GM12878 (cell line): ENCODE measurements at regions not wholly inside any gene's neighbourhood (a gene's known extent, or its start where the extent isn't known, plus 50 kb on each side); places are given as distances from the start of the nearest gene placed in this dataset.

Source experiments
- ATAC-seq: fragments of 200-7000 bp; cut with Tn5 transposase; 3 replicates; pipeline ENCODE4 v1.9.1; 2020; ENCODE audit warnings: mild to moderate bottlenecking, moderate library complexity
- BruUV-seq: library from RNA; stranded (reverse); fragments of 400-500 nt; replicated peaks from 2 replicates; lab custom pipeline; 2021; lab: Mats Ljungman, UMichigan
- CTCF ChIA-PET: fragments of 300-600 bp; sonication (Branson Sonifier 250); formaldehyde crosslinking; extraction: SDS; loops from one replicate; lab custom pipeline; 2021; ENCODE audit warnings: inconsistent platforms; lab: Yijun Ruan, JAX
- POLR2A ChIA-PET: fragments of 350-600 bp; formaldehyde crosslinking; extraction: SDS; loops from one replicate; lab custom pipeline; 2021; ENCODE audit warnings: inconsistent platforms; lab: Charles Lee
- RAD21 ChIA-PET: fragments of 300-600 bp; sonication (Branson Sonifier 250); formaldehyde crosslinking; loops from one replicate; lab custom pipeline; 2023; ENCODE audit warnings: antibody characterized with exemption; ENCODE audit not compliant: unreplicated experiment; lab: Charles Lee
- SMC1A ChIA-PET: fragments of 300-600 bp; sonication (Branson Sonifier 250); formaldehyde crosslinking; loops from one replicate; lab custom pipeline; 2023; ENCODE audit not compliant: unreplicated experiment, uncharacterized antibody; lab: Charles Lee
- DNase-seq: peaks from one replicate; pipeline ENCODE4 v3.0.0-alpha.2; 2011; ENCODE audit warnings: low read depth, low spot score
- FAIRE-seq: peaks from 3 replicates; lab custom pipeline; 2011; peaks lifted over from hg19 to GRCh38; lab: Jason Lieb, UNC
- H2AFZ ChIP-seq: 2 replicates; pipeline ENCODE4 v1.6.0; 2011; ENCODE audit warnings: low read depth, low read length, control low read depth; ENCODE audit not compliant: control insufficient read depth
- H3K27ac ChIP-seq: 2 replicates; pipeline ENCODE4 v1.5.1; 2011; ENCODE audit warnings: control low read depth; ENCODE audit not compliant: control insufficient read depth, insufficient read depth
- H3K27me3 ChIP-seq, 2 experiments: replicated peaks in 1 of 2; 2 replicates each; pipeline versions ENCODE4 v1.6.0 to v1.6.1; 2011; ENCODE audit warnings: low read length in 1 of 2; ENCODE audit not compliant: control insufficient read depth in 2 of 2, insufficient read depth in 2 of 2
- H3K36me3 ChIP-seq, 2 experiments: 2 replicates each; pipeline ENCODE4 v1.5.1; 2011; ENCODE audit warnings: low read length in 1 of 2; ENCODE audit not compliant: control insufficient read depth in 2 of 2, insufficient read depth in 2 of 2
- H3K4me1 ChIP-seq: 2 replicates; pipeline ENCODE4 v1.6.1; 2011; ENCODE audit warnings: mild to moderate bottlenecking, low read length, moderate library complexity, mixed read lengths; ENCODE audit not compliant: control insufficient read depth, insufficient read depth
- H3K4me2 ChIP-seq: 2 replicates; pipeline ENCODE4 v1.6.0; 2011; ENCODE audit warnings: control low read depth; ENCODE audit not compliant: control insufficient read depth, insufficient read depth
- H3K4me3 ChIP-seq: fragments of 200-600 bp; sonication (generic); 2 replicates; pipeline ENCODE4 v1.5.1; 2016
- H3K79me2 ChIP-seq: 2 replicates; pipeline ENCODE4 v1.6.0; 2011; ENCODE audit warnings: low read length; ENCODE audit not compliant: control insufficient read depth, insufficient read depth
- H3K9ac ChIP-seq: 2 replicates; pipeline ENCODE4 v1.8.0; 2011; ENCODE audit warnings: low read length, control low read depth, mixed read lengths; ENCODE audit not compliant: control insufficient read depth, insufficient read depth
- H3K9me3 ChIP-seq: replicated peaks from 3 replicates; pipeline ENCODE4 v1.5.1; 2011; ENCODE audit warnings: mild to moderate bottlenecking, low read length; ENCODE audit not compliant: control insufficient read depth, insufficient read depth
- H4K20me1 ChIP-seq: 2 replicates; pipeline ENCODE4 v1.6.0; 2011; ENCODE audit not compliant: control insufficient read depth, insufficient read depth
- ATF3 ChIP-seq: IDR thresholded peaks from 2 replicates; pipeline ENCODE4 v1.6.1; 2011; ENCODE audit warnings: low read depth, mild to moderate bottlenecking, low read length, moderate library complexity, borderline replicate concordance; ENCODE audit errors: extremely low read depth
- IKZF2 ChIP-seq, 2 experiments: fragments of 450-650 bp; IDR thresholded peaks; 2 replicates each; pipeline ENCODE4 v1.6.1; 2017; ENCODE audit warnings: mild to moderate bottlenecking in 2 of 2, moderate library complexity in 2 of 2
- KDM1A ChIP-seq: fragments of 200-600 bp; sonication (generic); IDR thresholded peaks from 2 replicates; pipeline ENCODE4 v1.6.1; 2016; ENCODE audit warnings: borderline replicate concordance
- MXI1 ChIP-seq: fragments of 150-350 bp; IDR thresholded peaks from 2 replicates; pipeline ENCODE4 v1.6.1; 2011; ENCODE audit warnings: low read depth, mild to moderate bottlenecking, inconsistent platforms, low read length, improper control_type of control experiment
- NKRF ChIP-seq: fragments of 450-650 bp; conservative IDR thresholded peaks from 2 replicates; pipeline ENCODE4 v1.6.1; 2017; ENCODE audit warnings: mild to moderate bottlenecking, moderate library complexity
- POLR2AphosphoS2 ChIP-seq: IDR thresholded peaks from 2 replicates; pipeline ENCODE4 v1.6.1; 2011; ENCODE audit warnings: low read depth, mild to moderate bottlenecking, low read length, improper control_type of control experiment, moderate library complexity
- RCOR1 ChIP-seq: conservative IDR thresholded peaks from 2 replicates; pipeline ENCODE4 v1.6.1; 2012; ENCODE audit warnings: low read depth, low read length, improper control_type of control experiment
- RELA ChIP-seq: fragments of 450-650 bp; IDR thresholded peaks from 2 replicates; pipeline ENCODE4 v1.8.0; 2014; ENCODE audit warnings: borderline replicate concordance; ENCODE audit not compliant: partially characterized antibody
- TCF7 ChIP-seq: IDR thresholded peaks from 2 replicates; pipeline ENCODE4 v1.6.1; 2014; ENCODE audit warnings: antibody characterized with exemption, borderline replicate concordance
- USF2 ChIP-seq: IDR thresholded peaks from 2 replicates; pipeline ENCODE4 v1.6.1; 2011; ENCODE audit warnings: low read depth, low read length, improper control_type of control experiment, borderline replicate concordance
- ZBTB40 ChIP-seq: fragments of 450-650 bp; IDR thresholded peaks from 2 replicates; pipeline ENCODE4 v1.6.1; 2016; ENCODE audit warnings: mild to moderate bottlenecking, moderate library complexity, borderline replicate concordance
- WGBS: methylation state at CpG from one replicate; pipeline ENCODE4 v1.1.6; 2016; ENCODE audit warnings: low lambda C conversion rate; ENCODE audit not compliant: insufficient replicate concordance, insufficient coverage; ENCODE audit errors: missing lambda C conversion rate; 5-methylcytosine and 5-hydroxymethylcytosine counted together
- in situ Hi-C: fragments of 300-500 bp; cut with MboI; formaldehyde crosslinking; loops from 9 replicates; pipeline ENCODE4 v1.14.3; 2018; ENCODE audit warnings: mixed read lengths
- intact Hi-C: fragments of 100-400 bp; cut with micrococcal nuclease; formaldehyde crosslinking; loops from one replicate; pipeline ENCODE4 v1.14.2; 2022; ENCODE audit not compliant: unreplicated experiment

- no peak for TF ChIP-seq RCOR1
- TF ChIP-seq NKRF, result no peak
- no peak for TF ChIP-seq KDM1A
- TF ChIP-seq POLR2AphosphoS2, result no peak
- TF ChIP-seq MXI1, result no peak
- no peak for TF ChIP-seq ATF3
- no peak for TF ChIP-seq TCF7
- TF ChIP-seq ZBTB40, result no peak
- TF ChIP-seq IKZF2 (IDR thresholded peaks at IDR 0.05), result no peak
- no peak for TF ChIP-seq USF2
- no peak for TF ChIP-seq RELA
- TF ChIP-seq, all 136 proteins: peak for 0
- H3K36me3 ChIP-seq, result no peaks in the 10 kb centered on the region
- intact Hi-C loops, result no loop called here
- ChIA-PET POLR2A (no interaction called here), RAD21 (no interaction called here), CTCF (no interaction called here), SMC1A (no interaction called here)
- H3K9me3 ChIP-seq, result no peaks in the 10 kb centered on the region
- WGBS, result 4% methylated on average over 1 of the region's 1 CpG
- no peak for ATAC-seq
- DNase-seq, result no peak
- no peaks in the 10 kb centered on the region for H3K4me1 ChIP-seq
- H3K27me3 ChIP-seq, result no peaks in the 10 kb centered on the region
- FAIRE-seq, result no peak
- H4K20me1 ChIP-seq, result no peaks in the 10 kb centered on the region
- no peak overlapping the region for H3K9ac ChIP-seq
- H2AFZ ChIP-seq, result no peak overlapping the region
- no peak overlapping the region for H3K4me3 ChIP-seq
- no TSS peak for BruUV-seq
- no peak overlapping the region for H3K27ac ChIP-seq
- no peak overlapping the region for H3K4me2 ChIP-seq
- in situ Hi-C loops, result no loop called here
- H3K79me2 ChIP-seq, result no peaks in the 10 kb centered on the region
Measured at GRCh38 chr3:144683065-144683464, 711.4 kb downstream of the DIPK2A start.
